ENCODE measurements at regions not wholly inside any gene's neighbourhood (a gene's known extent, or its start where the extent isn't known, plus 50 kb on each side); places are given as distances from the start of the nearest gene placed in this dataset.

DNA sequence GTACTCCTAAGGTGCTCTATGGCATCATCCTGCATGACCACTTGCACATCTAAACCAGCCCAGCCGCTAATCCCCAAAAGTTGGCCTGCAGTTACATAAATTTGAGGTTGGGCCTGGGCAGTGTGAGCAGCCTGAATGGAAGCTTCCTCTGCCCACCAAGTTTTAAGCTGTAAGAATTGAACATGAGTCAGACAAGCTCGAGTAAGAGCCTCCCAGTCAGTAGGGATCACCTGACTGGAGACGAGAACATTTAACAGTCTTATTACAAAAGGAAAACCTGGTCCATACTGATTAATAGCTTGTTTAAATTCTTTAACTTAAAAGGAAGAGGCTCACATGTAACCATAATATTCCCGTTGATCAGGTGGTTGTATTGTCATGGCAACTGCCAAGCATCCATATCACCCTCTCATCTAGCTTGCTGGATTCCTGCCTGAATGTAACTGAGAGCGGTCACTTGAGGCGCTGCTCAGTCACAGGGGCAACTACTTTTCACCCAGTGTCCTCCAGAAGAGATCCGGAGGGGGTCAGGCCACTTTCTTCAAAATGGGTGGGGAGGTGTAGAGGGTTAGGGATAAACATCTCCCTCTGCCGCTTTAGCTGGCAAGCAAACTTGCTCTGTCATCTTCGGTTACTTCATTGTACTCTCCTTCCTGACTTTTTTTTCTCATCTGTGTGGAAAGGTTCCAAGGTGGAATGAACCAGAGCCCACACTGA lies 56.6 kb upstream of the WDR1 start:
- H3K4me3 ChIP-seq (ENCODE audit: low read length in 2 of 2), result no peak overlapping the region
- no peak overlapping the region for H3K27ac ChIP-seq (ENCODE audit: low read depth in 2 of 2, low read length in 2 of 2)
- no peaks in the 10 kb centered on the region for H3K36me3 ChIP-seq (ENCODE audit: control insufficient read depth in 2 of 2, insufficient read depth in 2 of 2, low read length in 2 of 2)
- H3K4me1 ChIP-seq (ENCODE audit: control insufficient read depth in 2 of 2, insufficient read depth in 2 of 2, low read length in 2 of 2), result no peaks in the 10 kb centered on the region
- H3K27me3 ChIP-seq (ENCODE audit: control insufficient read depth in 2 of 2, insufficient read depth in 2 of 2, low read length in 2 of 2), result no peaks in the 10 kb centered on the region
- no peaks in the 10 kb centered on the region for H3K9me3 ChIP-seq (ENCODE audit: control insufficient read depth in 2 of 2, low read length in 2 of 2)
- no peak overlapping the region for H3K9ac ChIP-seq (ENCODE audit: low read depth in 1 of 2, low read length in 2 of 2)

DNA sequence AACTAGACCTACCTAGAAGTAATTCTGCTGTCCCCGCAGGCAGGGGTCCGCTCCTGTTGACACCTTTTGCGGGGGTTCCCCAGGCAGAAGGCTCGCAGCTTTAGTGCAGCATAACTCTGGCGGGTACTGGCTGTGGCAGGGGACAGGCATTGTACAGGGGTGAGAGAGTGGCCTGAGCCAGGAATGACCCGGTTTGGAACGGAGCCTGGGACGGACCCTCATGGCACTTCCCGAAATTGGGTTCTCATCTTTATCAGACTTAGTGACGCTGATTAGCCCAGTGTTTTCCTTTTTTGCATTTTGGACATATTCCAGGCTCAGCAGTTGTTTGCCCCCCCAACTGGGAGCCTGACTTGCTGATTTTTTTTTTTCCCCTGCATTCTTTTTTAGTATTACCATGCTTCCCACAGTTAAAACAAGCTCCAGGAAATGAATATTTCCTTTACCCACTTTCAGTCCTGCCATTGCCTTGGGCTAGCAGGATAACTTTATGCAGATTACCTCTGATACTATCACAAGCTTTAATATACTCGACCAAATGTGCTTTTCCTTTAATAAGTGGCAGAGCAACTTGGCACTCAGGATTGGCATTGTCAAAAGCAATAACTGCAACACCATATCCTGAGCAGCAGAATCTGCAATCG lies 55.8 kb upstream of the WDR1 start:
- Histone ChIP-seq H3K27me3 (ENCODE audit: control insufficient read depth in 2 of 2, insufficient read depth in 2 of 2, low read length in 2 of 2) (no peaks in the 10 kb centered on the region), H3K27ac (ENCODE audit: low read depth in 2 of 2, low read length in 2 of 2) (no peak overlapping the region), H3K4me3 (ENCODE audit: low read length in 2 of 2) (no peak overlapping the region), H3K9me3 (ENCODE audit: control insufficient read depth in 2 of 2, low read length in 2 of 2) (no peaks in the 10 kb centered on the region), H3K9ac (ENCODE audit: low read depth in 1 of 2, low read length in 2 of 2) (no peak overlapping the region), H3K4me1 (ENCODE audit: control insufficient read depth in 2 of 2, insufficient read depth in 2 of 2, low read length in 2 of 2) (no peaks in the 10 kb centered on the region), H3K36me3 (ENCODE audit: control insufficient read depth in 2 of 2, insufficient read depth in 2 of 2, low read length in 2 of 2) (no peaks in the 10 kb centered on the region)

DNA sequence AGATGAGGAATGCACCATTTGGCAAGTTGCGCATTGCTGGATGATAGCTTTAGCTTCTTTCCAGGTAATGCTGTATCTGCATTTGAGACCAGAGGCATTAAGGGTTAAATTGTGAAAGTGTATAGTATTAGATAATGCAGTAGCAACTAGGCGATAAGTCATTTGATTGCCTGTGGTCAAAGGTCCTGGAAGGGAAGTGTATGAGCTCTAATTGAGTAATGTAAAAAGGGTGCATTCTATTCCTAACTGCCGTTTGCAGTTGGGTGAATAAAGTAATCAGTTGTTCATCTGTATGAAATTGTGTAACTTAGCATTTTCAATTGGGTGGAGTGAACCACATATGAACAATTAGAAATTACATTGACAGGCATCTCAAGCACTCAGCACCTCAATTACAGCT lies 54.5 kb upstream of the WDR1 start:
- Histone ChIP-seq H3K36me3 (ENCODE audit: control insufficient read depth in 2 of 2, insufficient read depth in 2 of 2, low read length in 2 of 2) (no peaks in the 10 kb centered on the region), H3K4me1 (ENCODE audit: control insufficient read depth in 2 of 2, insufficient read depth in 2 of 2, low read length in 2 of 2) (no peaks in the 10 kb centered on the region), H3K4me3 (ENCODE audit: low read length in 2 of 2) (no peak overlapping the region), H3K9ac (ENCODE audit: low read depth in 1 of 2, low read length in 2 of 2) (no peak overlapping the region), H3K9me3 (ENCODE audit: control insufficient read depth in 2 of 2, low read length in 2 of 2) (no peaks in the 10 kb centered on the region), H3K27ac (ENCODE audit: low read depth in 2 of 2, low read length in 2 of 2) (no peak overlapping the region), H3K27me3 (ENCODE audit: control insufficient read depth in 2 of 2, insufficient read depth in 2 of 2, low read length in 2 of 2) (no peaks in the 10 kb centered on the region)

DNA sequence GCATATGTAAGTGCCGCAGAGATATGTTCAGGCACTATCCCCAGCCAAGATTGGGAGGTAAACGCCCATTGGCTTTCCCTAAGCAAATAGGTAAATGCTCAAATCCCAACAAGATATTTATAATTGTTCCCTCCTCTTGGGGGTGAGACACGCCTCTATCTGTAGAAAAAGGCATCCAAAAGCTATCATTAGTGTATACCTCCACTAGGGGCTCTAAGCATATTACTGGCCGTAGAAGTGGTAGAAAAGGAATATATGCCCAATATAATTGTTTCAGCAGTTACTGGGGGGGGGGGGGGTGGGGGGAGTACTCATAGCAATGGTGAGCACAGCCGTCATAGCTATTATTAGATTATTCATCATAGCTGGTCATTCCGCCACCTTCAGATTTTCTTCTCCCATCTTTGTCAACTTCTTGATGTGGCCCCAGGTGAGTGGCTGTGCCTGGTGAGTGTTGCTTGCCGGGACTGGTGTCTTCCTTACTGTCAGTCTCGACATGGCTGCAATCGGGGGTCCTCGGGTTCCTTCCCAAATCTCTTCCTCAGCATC lies 53.3 kb upstream of the WDR1 start:
- H3K4me3 ChIP-seq (ENCODE audit: low read length in 2 of 2), result no peak overlapping the region
- H3K27me3 ChIP-seq (ENCODE audit: control insufficient read depth in 2 of 2, insufficient read depth in 2 of 2, low read length in 2 of 2), result no peaks in the 10 kb centered on the region
- no peaks in the 10 kb centered on the region for H3K4me1 ChIP-seq (ENCODE audit: control insufficient read depth in 2 of 2, insufficient read depth in 2 of 2, low read length in 2 of 2)

DNA sequence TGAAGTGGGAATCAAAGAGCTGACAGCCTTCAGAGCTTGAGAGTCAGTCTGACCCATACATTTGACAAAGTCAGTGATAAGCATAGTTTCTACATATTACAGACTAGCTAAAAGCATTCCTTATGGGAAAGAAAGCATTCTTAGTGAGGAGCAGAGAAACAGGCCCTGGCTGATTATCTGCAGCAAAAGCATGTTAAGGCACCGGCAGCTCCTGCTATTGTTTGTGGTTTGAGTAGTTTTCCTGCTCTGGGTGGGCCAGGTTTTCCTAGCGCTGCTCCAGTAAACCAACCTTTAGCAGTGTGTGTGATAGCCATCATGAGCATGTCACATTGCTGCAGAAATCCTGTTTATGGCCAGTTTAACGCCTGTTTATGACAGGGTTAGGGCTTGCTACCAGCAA lies 51.6 kb upstream of the WDR1 start:
- Histone ChIP-seq H3K36me3 (ENCODE audit: control insufficient read depth in 2 of 2, insufficient read depth in 2 of 2, low read length in 2 of 2) (no peaks in the 10 kb centered on the region), H3K4me1 (ENCODE audit: control insufficient read depth in 2 of 2, insufficient read depth in 2 of 2, low read length in 2 of 2) (peaks cover 0 to 5% of the 10 kb centered on the region in 2 donors), H3K9me3 (ENCODE audit: control insufficient read depth in 2 of 2, low read length in 2 of 2) (no peaks in the 10 kb centered on the region), H3K27ac (ENCODE audit: low read depth in 2 of 2, low read length in 2 of 2) (no peak overlapping the region), H3K27me3 (ENCODE audit: control insufficient read depth in 2 of 2, insufficient read depth in 2 of 2, low read length in 2 of 2) (no peaks in the 10 kb centered on the region), H3K9ac (ENCODE audit: low read depth in 1 of 2, low read length in 2 of 2) (no peak overlapping the region), H3K4me3 (ENCODE audit: low read length in 2 of 2) (no peak overlapping the region)

More for the DNA sequence above, 53.3 kb upstream of the WDR1 start:
- no peak overlapping the region for H3K9ac ChIP-seq (ENCODE audit: low read depth in 1 of 2, low read length in 2 of 2)
- no peaks in the 10 kb centered on the region for H3K9me3 ChIP-seq (ENCODE audit: control insufficient read depth in 2 of 2, low read length in 2 of 2)
- no peak overlapping the region for H3K27ac ChIP-seq (ENCODE audit: low read depth in 2 of 2, low read length in 2 of 2)
- H3K36me3 ChIP-seq (ENCODE audit: control insufficient read depth in 2 of 2, insufficient read depth in 2 of 2, low read length in 2 of 2), result no peaks in the 10 kb centered on the region

DNA sequence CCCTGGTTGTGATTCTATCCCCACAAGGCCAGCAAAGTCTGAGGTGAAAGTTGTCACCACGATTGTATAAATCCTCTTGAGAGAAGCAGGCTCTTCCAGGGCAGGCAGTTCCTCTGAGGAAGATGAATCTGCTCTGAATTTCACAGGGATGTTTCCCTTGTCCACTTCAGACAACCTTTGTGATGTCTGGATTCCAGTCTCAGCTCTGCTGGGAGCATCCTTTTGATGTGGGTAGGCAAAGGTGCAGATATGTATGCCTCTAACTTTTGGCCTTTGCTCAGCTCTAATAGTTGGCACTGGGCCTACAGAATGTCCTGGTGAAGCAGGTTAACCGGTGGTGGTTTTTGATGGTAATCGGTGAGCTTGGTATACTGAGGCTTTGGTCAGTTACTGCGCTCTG lies 50.6 kb upstream of the WDR1 start:
- no peaks in the 10 kb centered on the region for H3K9me3 ChIP-seq (ENCODE audit: control insufficient read depth in 2 of 2, low read length in 2 of 2)
- H3K36me3 ChIP-seq (ENCODE audit: control insufficient read depth in 2 of 2, insufficient read depth in 2 of 2, low read length in 2 of 2), result no peaks in the 10 kb centered on the region
- no peaks in the 10 kb centered on the region for H3K27me3 ChIP-seq (ENCODE audit: control insufficient read depth in 2 of 2, insufficient read depth in 2 of 2, low read length in 2 of 2)
- no peak overlapping the region for H3K27ac ChIP-seq (ENCODE audit: low read depth in 2 of 2, low read length in 2 of 2)
- H3K4me3 ChIP-seq (ENCODE audit: low read length in 2 of 2), result no peak overlapping the region
- H3K9ac ChIP-seq (ENCODE audit: low read depth in 1 of 2, low read length in 2 of 2), result no peak overlapping the region
- H3K4me1 ChIP-seq (ENCODE audit: control insufficient read depth in 2 of 2, insufficient read depth in 2 of 2, low read length in 2 of 2), result peaks cover 0 to 11% of the 10 kb centered on the region in 2 donors
